H1 (cell line): ENCODE measurements at regions not wholly inside any gene's neighbourhood (a gene's known extent, or its start where the extent isn't known, plus 50 kb on each side); places are given as distances from the start of the nearest gene placed in this dataset.

Source experiments
- CTCF ChIA-PET: fragments of 300-600 bp; sonication (Branson Sonifier 250); formaldehyde crosslinking; loops from one replicate; lab custom pipeline; 2021; ENCODE audit not compliant: partially characterized antibody; lab: Charles Lee
- POLR2A ChIA-PET: fragments of 300-600 bp; sonication (Branson Sonifier 250); formaldehyde crosslinking; loops from one replicate; lab custom pipeline; 2021; ENCODE audit warnings: inconsistent platforms; ENCODE audit not compliant: partially characterized antibody; lab: Charles Lee
- DNase-seq, 2 experiments: peaks; one replicate each; pipeline versions ENCODE4 v3.0.0 to v3.0.0-alpha.2; 2010 to 2022; ENCODE audit warnings: low spot score in 2 of 2, low read depth in 1 of 2, mixed read lengths in 1 of 2
- FAIRE-seq: peaks from 2 replicates; lab custom pipeline; 2011; peaks lifted over from hg19 to GRCh38; lab: Jason Lieb, UNC
- H2AFZ ChIP-seq: 2 replicates; pipeline ENCODE4 v1.8.1; 2012; ENCODE audit warnings: low read length, inconsistent platforms
- H2AK5ac ChIP-seq: 2 replicates; pipeline ENCODE4 v1.6.1; 2013; ENCODE audit warnings: low read depth, low read length
- H2BK120ac ChIP-seq: replicated peaks from 2 replicates; pipeline ENCODE3; 2013; ENCODE audit warnings: low read depth, low read length, inconsistent platforms
- H2BK12ac ChIP-seq: 2 replicates; pipeline ENCODE4 v1.6.1; 2013; ENCODE audit warnings: low read depth, low read length
- H2BK15ac ChIP-seq: 2 replicates; pipeline ENCODE4 v1.6.1; 2013; ENCODE audit warnings: low read length
- H2BK20ac ChIP-seq: 2 replicates; pipeline ENCODE4 v1.6.1; 2013; ENCODE audit warnings: low read length
- H2BK5ac ChIP-seq: 2 replicates; pipeline ENCODE4 v1.6.1; 2013; ENCODE audit warnings: low read depth, low read length
- H3K14ac ChIP-seq: 2 replicates; pipeline ENCODE4 v1.6.1; 2013; ENCODE audit warnings: inconsistent platforms; ENCODE audit not compliant: insufficient read length
- H3K18ac ChIP-seq: 2 replicates; pipeline ENCODE4 v1.6.1; 2013; ENCODE audit warnings: low read length; ENCODE audit errors: extremely low read depth
- H3K23ac ChIP-seq: 2 replicates; pipeline ENCODE4 v1.6.1; 2013; ENCODE audit warnings: inconsistent platforms; ENCODE audit not compliant: insufficient read length
- H3K23me2 ChIP-seq: 2 replicates; pipeline ENCODE4 v1.6.1; 2013; ENCODE audit warnings: low read depth, low read length
- H3K27ac ChIP-seq: 2 replicates; pipeline ENCODE4 v1.6.1; 2011; ENCODE audit warnings: low read depth, low read length, inconsistent platforms
- H3K27me3 ChIP-seq, 4 experiments: replicated peaks in 1 of 4; 1 replicate in 1 of 4; 2 replicates in 3 of 4; pipeline versions ENCODE4 v1.6.1 to v1.8.1; 2011 to 2013; ENCODE audit warnings: low read length in 3 of 4, mild to moderate bottlenecking in 3 of 4, inconsistent platforms in 2 of 4, mixed read lengths in 2 of 4, moderate library complexity in 1 of 4; ENCODE audit not compliant: control insufficient read depth in 3 of 4, insufficient read depth in 3 of 4; ENCODE audit errors: extremely low read depth in 1 of 4
- H3K36me3 ChIP-seq, 4 experiments: 2 replicates each; pipeline versions ENCODE4 v1.6.1 to v1.8.1; 2011 to 2013; ENCODE audit warnings: mild to moderate bottlenecking in 4 of 4, low read length in 3 of 4, moderate library complexity in 2 of 4, control low read depth in 1 of 4, inconsistent platforms in 1 of 4; ENCODE audit not compliant: insufficient read depth in 4 of 4, control insufficient read depth in 2 of 4
- H3K4ac ChIP-seq: replicated peaks from 2 replicates; pipeline ENCODE3; 2013; ENCODE audit warnings: low read length, low read depth, mixed read lengths, inconsistent platforms; ENCODE audit not compliant: insufficient read length
- H3K4me1 ChIP-seq, 4 experiments: replicated peaks in 1 of 4; 1 replicate in 1 of 4; 2 replicates in 3 of 4; pipeline versions ENCODE4 v1.6.1 to v1.8.1; 2011 to 2013; ENCODE audit warnings: low read length in 3 of 4, inconsistent platforms in 2 of 4, mixed read lengths in 1 of 4; ENCODE audit not compliant: insufficient read depth in 4 of 4, control insufficient read depth in 3 of 4
- H3K4me2 ChIP-seq, 2 experiments: 2 replicates each; pipeline versions ENCODE4 v1.6.1 to v1.8.1; 2011 to 2013; ENCODE audit warnings: low read depth in 2 of 2, low read length in 2 of 2, control low read depth in 1 of 2, inconsistent platforms in 1 of 2, mild to moderate bottlenecking in 1 of 2; ENCODE audit not compliant: insufficient read depth in 1 of 2
- H3K4me3 ChIP-seq, 4 experiments: fragments of 200-600, 300-600 bp in 1 of 4; sonication (generic), shearing (Covaris generic), sonication (Bioruptor Twin) in 1 of 4; 2 replicates each; pipeline versions ENCODE4 v1.5.1 to v1.8.1; 2011 to 2016; ENCODE audit warnings: low read length in 4 of 4, low read depth in 3 of 4, control low read depth in 2 of 4, inconsistent platforms in 2 of 4, mild to moderate bottlenecking in 2 of 4, mixed read lengths in 1 of 4, moderate library complexity in 1 of 4; ENCODE audit not compliant: insufficient read depth in 2 of 4; ENCODE audit errors: extremely low read depth in 1 of 4
- H3K56ac ChIP-seq: replicated peaks from 2 replicates; pipeline ENCODE3; 2013; ENCODE audit warnings: low read depth, mild to moderate bottlenecking, mixed read lengths, low read length, inconsistent platforms; ENCODE audit not compliant: insufficient read length
- H3K79me1 ChIP-seq: 2 replicates; pipeline ENCODE4 v1.6.1; 2013; ENCODE audit warnings: low read depth, low read length, control low read depth
- H3K79me2 ChIP-seq, 2 experiments: 2 replicates each; pipeline versions ENCODE4 v1.6.1 to v1.8.1; 2012 to 2013; ENCODE audit warnings: low read length in 2 of 2, mild to moderate bottlenecking in 2 of 2, inconsistent platforms in 1 of 2; ENCODE audit not compliant: insufficient read depth in 2 of 2, control insufficient read depth in 1 of 2
- H3K9ac ChIP-seq, 4 experiments: replicated peaks in 1 of 4; 1 replicate in 1 of 4; 2 replicates in 3 of 4; pipeline versions ENCODE4 v1.6.1 to v1.8.1; 2011 to 2013; ENCODE audit warnings: low read depth in 3 of 4, low read length in 3 of 4, control low read depth in 2 of 4, mild to moderate bottlenecking in 2 of 4, moderate library complexity in 2 of 4, inconsistent platforms in 1 of 4; ENCODE audit errors: extremely low read depth in 1 of 4
- H3K9me3 ChIP-seq, 2 experiments: 2 replicates each; pipeline versions ENCODE4 v1.6.1 to v1.8.1; 2012 to 2013; ENCODE audit warnings: mild to moderate bottlenecking in 2 of 2, moderate library complexity in 2 of 2, control low read depth in 1 of 2, inconsistent platforms in 1 of 2, low read depth in 1 of 2, low read length in 1 of 2, mixed read lengths in 1 of 2; ENCODE audit not compliant: insufficient read depth in 2 of 2
- H4K20me1 ChIP-seq, 2 experiments: replicated peaks in 1 of 2; 2 replicates each; pipeline versions ENCODE3 to v1.8.1; 2011 to 2013; ENCODE audit warnings: inconsistent platforms in 2 of 2, low read length in 2 of 2, mild to moderate bottlenecking in 1 of 2; ENCODE audit not compliant: insufficient read depth in 2 of 2, control insufficient read depth in 1 of 2
- H4K5ac ChIP-seq: 2 replicates; pipeline ENCODE4 v1.6.1; 2013; ENCODE audit warnings: low read length, low read depth, mixed read lengths, inconsistent platforms; ENCODE audit not compliant: insufficient read length
- H4K8ac ChIP-seq: 2 replicates; pipeline ENCODE4 v1.8.0; 2013; ENCODE audit warnings: mild to moderate bottlenecking, moderate library complexity, low read length, inconsistent platforms; ENCODE audit not compliant: insufficient read depth; ENCODE audit errors: extremely low read depth
- H4K91ac ChIP-seq: replicated peaks from 2 replicates; pipeline ENCODE3; 2013; ENCODE audit warnings: low read length, mixed read lengths, inconsistent platforms; ENCODE audit not compliant: insufficient read length
- CHD2 ChIP-seq: IDR thresholded peaks from 2 replicates; pipeline ENCODE4 v1.6.1; 2012; ENCODE audit warnings: low read length, improper control_type of control experiment
- EZH2 ChIP-seq: fragments of 200-600 bp; sonication (generic); IDR thresholded peaks from 2 replicates; pipeline ENCODE4 v1.7.1; 2012; ENCODE audit warnings: low read depth, mild to moderate bottlenecking, moderate library complexity, low read length, inconsistent platforms; ENCODE audit not compliant: severe bottlenecking
- GTF2F1 ChIP-seq: IDR thresholded peaks from 2 replicates; pipeline ENCODE4 v1.6.1; 2012; ENCODE audit warnings: low read depth, low read length, improper control_type of control experiment, borderline replicate concordance
- MAFK ChIP-seq: IDR thresholded peaks from 2 replicates; pipeline ENCODE4 v1.6.1; 2012; ENCODE audit warnings: low read depth, mild to moderate bottlenecking, improper control_type of control experiment, low read length
- NANOG ChIP-seq: IDR thresholded peaks from 2 replicates; pipeline ENCODE4 v1.6.1; 2011; ENCODE audit warnings: low read length, low read depth, mild to moderate bottlenecking, inconsistent platforms; ENCODE audit not compliant: insufficient read depth, poor library complexity, severe bottlenecking
- POU5F1 ChIP-seq: IDR thresholded peaks from 2 replicates; pipeline ENCODE4 v1.6.1; 2011; ENCODE audit warnings: low read depth, mild to moderate bottlenecking, low read length, moderate library complexity
- SIX5 ChIP-seq: IDR thresholded peaks from 2 replicates; pipeline ENCODE4 v1.6.1; 2011; ENCODE audit warnings: mild to moderate bottlenecking, low read depth, low read length
- YY1 ChIP-seq: IDR thresholded peaks from 2 replicates; pipeline ENCODE4 v1.6.1; 2011; ENCODE audit warnings: low read depth, mild to moderate bottlenecking, low read length
- WGBS, 2 experiments: shearing (Covaris generic) in 1 of 2; methylation state at CpG; one replicate each; pipeline versions ENCODE4 v1.1.6 to v1.1.7; 2013 to 2015; ENCODE audit warnings: low lambda C conversion rate in 2 of 2, mixed read lengths in 2 of 2, inconsistent platforms in 1 of 2, low coverage in 1 of 2, missing lambda C conversion rate in 1 of 2; ENCODE audit not compliant: insufficient replicate concordance in 2 of 2, insufficient coverage in 1 of 2, insufficient read length in 1 of 2; ENCODE audit errors: extremely low coverage in 1 of 2, missing lambda C conversion rate in 1 of 2; 5-methylcytosine and 5-hydroxymethylcytosine counted together
- TF ChIP-seq, protein P1 (sequence below): IDR thresholded peaks from 2 replicates; pipeline ENCODE4 v1.6.1; 2012; ENCODE audit warnings: low read length, inconsistent platforms
- TF ChIP-seq, protein P2 (sequence below), 3 experiments: IDR thresholded peaks; 1 replicate in 2 of 3; 2 replicates in 1 of 3; pipeline versions ENCODE4 v1.5.1 to v1.6.1; 2011; ENCODE audit warnings: low read length in 3 of 3, mild to moderate bottlenecking in 3 of 3, inconsistent platforms in 2 of 3, low read depth in 1 of 3, moderate library complexity in 1 of 3; ENCODE audit not compliant: insufficient read depth in 1 of 3; ENCODE audit errors: control extremely low read depth in 1 of 3

DNA sequence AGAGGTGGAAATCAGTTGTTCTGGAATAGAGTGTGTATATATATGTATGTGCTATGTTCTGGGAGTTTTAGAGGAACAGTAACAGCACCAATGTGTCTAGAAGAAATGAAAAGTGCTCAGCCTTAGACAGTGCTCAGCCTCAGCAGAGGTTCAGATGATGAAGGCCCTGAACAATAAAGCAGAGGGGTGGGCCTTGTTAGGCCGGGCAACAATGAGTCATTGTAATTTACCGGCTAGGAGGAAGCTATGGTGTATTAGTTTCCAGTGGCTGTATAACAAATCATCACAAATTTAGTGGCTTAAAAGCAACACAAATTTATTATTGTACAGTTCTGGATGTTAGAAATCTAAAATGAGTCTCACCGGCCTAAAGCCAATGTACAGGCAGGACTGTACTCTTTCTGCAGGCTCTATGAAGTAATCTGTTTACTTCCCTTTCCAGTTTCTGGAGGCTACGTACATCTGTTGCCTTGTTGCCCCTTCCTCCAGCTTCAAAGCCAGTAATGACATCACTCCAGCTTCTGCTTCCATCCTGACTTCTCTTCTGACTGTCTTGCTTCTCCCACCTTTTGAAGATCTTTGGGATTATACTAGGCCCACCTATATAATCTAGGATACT is 84.6 kb downstream of the CH25H start:
- Histone ChIP-seq H3K9me3 (no peaks in the 10 kb centered on the region), H2BK20ac (no peak overlapping the region), H2BK120ac (no peak overlapping the region), H2AK5ac (no peak overlapping the region), H4K5ac (no peak overlapping the region), H4K91ac (no peak overlapping the region), H3K4ac (no peak overlapping the region), H3K79me1 (no peaks in the 10 kb centered on the region), H4K8ac (no peak overlapping the region), H3K14ac (no peak overlapping the region), H3K23me2 (no peaks in the 10 kb centered on the region), H2BK12ac (no peak overlapping the region), H2BK15ac (no peak overlapping the region), H3K27me3 (no peaks in the 10 kb centered on the region), H3K4me3 (no peak overlapping the region), H3K27ac (no peak overlapping the region), H3K4me1 (no peaks in the 10 kb centered on the region), H4K20me1 (no peaks in the 10 kb centered on the region), H2AFZ (no peak overlapping the region), H3K23ac (no peak overlapping the region), H3K79me2 (no peaks in the 10 kb centered on the region), H3K4me2 (no peak overlapping the region), H3K9ac (no peak overlapping the region), H3K18ac (no peak overlapping the region), H3K56ac (no peak overlapping the region), H2BK5ac (no peak overlapping the region), H3K36me3 (no peaks in the 10 kb centered on the region)
- CTCF ChIA-PET = no interaction called here
- POLR2A ChIA-PET = no interaction called here
- 95% methylated on average over 4 of the region's 4 CpGs; no CpG with 5 or more reads in 1 of the 2 experiments for WGBS, 2 experiments
- FAIRE-seq (no peak), DNase-seq (no peak)
- TF ChIP-seq MAFK = no peak
- no peak for TF ChIP-seq GTF2F1
- TF ChIP-seq NANOG = no peak
- TF ChIP-seq CHD2 = no peak
- TF ChIP-seq EZH2 = no peak
- TF ChIP-seq, protein P1, sequence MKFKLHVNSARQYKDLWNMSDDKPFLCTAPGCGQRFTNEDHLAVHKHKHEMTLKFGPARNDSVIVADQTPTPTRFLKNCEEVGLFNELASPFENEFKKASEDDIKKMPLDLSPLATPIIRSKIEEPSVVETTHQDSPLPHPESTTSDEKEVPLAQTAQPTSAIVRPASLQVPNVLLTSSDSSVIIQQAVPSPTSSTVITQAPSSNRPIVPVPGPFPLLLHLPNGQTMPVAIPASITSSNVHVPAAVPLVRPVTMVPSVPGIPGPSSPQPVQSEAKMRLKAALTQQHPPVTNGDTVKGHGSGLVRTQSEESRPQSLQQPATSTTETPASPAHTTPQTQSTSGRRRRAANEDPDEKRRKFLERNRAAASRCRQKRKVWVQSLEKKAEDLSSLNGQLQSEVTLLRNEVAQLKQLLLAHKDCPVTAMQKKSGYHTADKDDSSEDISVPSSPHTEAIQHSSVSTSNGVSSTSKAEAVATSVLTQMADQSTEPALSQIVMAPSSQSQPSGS = no peak
- TF ChIP-seq YY1 = no peak
- no peak for TF ChIP-seq POU5F1
- TF ChIP-seq, protein P2, sequence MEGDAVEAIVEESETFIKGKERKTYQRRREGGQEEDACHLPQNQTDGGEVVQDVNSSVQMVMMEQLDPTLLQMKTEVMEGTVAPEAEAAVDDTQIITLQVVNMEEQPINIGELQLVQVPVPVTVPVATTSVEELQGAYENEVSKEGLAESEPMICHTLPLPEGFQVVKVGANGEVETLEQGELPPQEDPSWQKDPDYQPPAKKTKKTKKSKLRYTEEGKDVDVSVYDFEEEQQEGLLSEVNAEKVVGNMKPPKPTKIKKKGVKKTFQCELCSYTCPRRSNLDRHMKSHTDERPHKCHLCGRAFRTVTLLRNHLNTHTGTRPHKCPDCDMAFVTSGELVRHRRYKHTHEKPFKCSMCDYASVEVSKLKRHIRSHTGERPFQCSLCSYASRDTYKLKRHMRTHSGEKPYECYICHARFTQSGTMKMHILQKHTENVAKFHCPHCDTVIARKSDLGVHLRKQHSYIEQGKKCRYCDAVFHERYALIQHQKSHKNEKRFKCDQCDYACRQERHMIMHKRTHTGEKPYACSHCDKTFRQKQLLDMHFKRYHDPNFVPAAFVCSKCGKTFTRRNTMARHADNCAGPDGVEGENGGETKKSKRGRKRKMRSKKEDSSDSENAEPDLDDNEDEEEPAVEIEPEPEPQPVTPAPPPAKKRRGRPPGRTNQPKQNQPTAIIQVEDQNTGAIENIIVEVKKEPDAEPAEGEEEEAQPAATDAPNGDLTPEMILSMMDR (IDR thresholded peaks at IDR 0.05; ENCODE audit: control extremely low read depth in 1 of 3, insufficient read depth in 1 of 3, low read depth in 1 of 3, low read length in 3 of 3) = no peak
- no peak for TF ChIP-seq SIX5
